WTC11 (cell line): ENCODE measurements at regions not wholly inside any gene's neighbourhood (a gene's known extent, or its start where the extent isn't known, plus 50 kb on each side); places are given as distances from the start of the nearest gene placed in this dataset.

Experiments
- ATAC-seq: fragments of 200-7000 bp; cut with Tn5 transposase; 2 replicates; pipeline ENCODE4 v1.10.0; 2021; ENCODE audit warnings: mild to moderate bottlenecking, moderate library complexity
- CTCF ChIA-PET: fragments of 300-600 bp; sonication (Branson Sonifier 250); formaldehyde crosslinking; loops from one replicate; lab custom pipeline; 2021; ENCODE audit warnings: antibody characterized with exemption; lab: Charles Lee
- POLR2A ChIA-PET: fragments of 350-600 bp; sonication (Branson Sonifier 250); formaldehyde crosslinking; loops from one replicate; lab custom pipeline; 2021; ENCODE audit warnings: antibody characterized with exemption; lab: Charles Lee
- DNase-seq: peaks from one replicate; pipeline ENCODE4 v3.0.0; 2021; ENCODE audit warnings: low spot score
- H3K27ac Mint-ChIP-seq: 2 replicates; pipeline ENCODE4 v1.8.0; 2021; ENCODE audit warnings: mixed read lengths
- H3K27me3 Mint-ChIP-seq: 2 replicates; pipeline ENCODE4 v1.8.0; 2021; ENCODE audit warnings: low read depth, mild to moderate bottlenecking, moderate library complexity, mixed read lengths
- H3K36me3 Mint-ChIP-seq: 2 replicates; pipeline ENCODE4 v1.8.0; 2021; ENCODE audit warnings: mixed read lengths
- H3K4me1 Mint-ChIP-seq: 2 replicates; pipeline ENCODE4 v1.8.0; 2022; ENCODE audit warnings: mixed read lengths
- H3K4me3 Mint-ChIP-seq: 2 replicates; pipeline ENCODE4 v1.8.0; 2021; ENCODE audit warnings: mild to moderate bottlenecking, moderate library complexity, mixed read lengths
- H3K9me3 Mint-ChIP-seq: 2 replicates; pipeline ENCODE4 v1.8.0; 2021; ENCODE audit warnings: mixed read lengths
- ATF1 ChIP-seq: sonication (generic); formaldehyde crosslinking; IDR thresholded peaks from 2 replicates; pipeline ENCODE4 v1.8.1; 2023; ENCODE audit warnings: mild to moderate bottlenecking, moderate library complexity, missing genetic modification reagents
- CREM ChIP-seq: sonication (generic); formaldehyde crosslinking; IDR thresholded peaks from 2 replicates; pipeline ENCODE4 v1.8.1; 2022; ENCODE audit warnings: mild to moderate bottlenecking, missing genetic modification reagents, moderate library complexity
- KAT7 ChIP-seq: sonication (generic); formaldehyde crosslinking; IDR thresholded peaks from 2 replicates; pipeline ENCODE4 v1.8.1; 2023; ENCODE audit warnings: missing genetic modification reagents, mild to moderate bottlenecking, borderline replicate concordance
- SP1 ChIP-seq: sonication (generic); formaldehyde crosslinking; conservative IDR thresholded peaks from 2 replicates; pipeline ENCODE4 v1.8.1; 2022; ENCODE audit warnings: missing genetic modification reagents
- STAT6 ChIP-seq: sonication (generic); formaldehyde crosslinking; conservative IDR thresholded peaks from 2 replicates; pipeline ENCODE4 v1.8.1; 2023; ENCODE audit warnings: mild to moderate bottlenecking, low read depth, missing genetic modification reagents, moderate library complexity
- TEAD1 ChIP-seq: sonication (generic); formaldehyde crosslinking; IDR thresholded peaks from 2 replicates; pipeline ENCODE4 v1.8.0; 2022; ENCODE audit warnings: mild to moderate bottlenecking, missing genetic modification reagents
- TEAD4 ChIP-seq: sonication (generic); formaldehyde crosslinking; IDR thresholded peaks from 2 replicates; pipeline ENCODE4 v1.8.0; 2022; ENCODE audit warnings: mild to moderate bottlenecking, missing genetic modification reagents
- ZNF416 ChIP-seq: fragments of 250-450 bp; sonication (Bioruptor Pico); IDR thresholded peaks from 2 replicates; pipeline ENCODE4 v1.9.0; 2021; ENCODE audit warnings: mild to moderate bottlenecking, inconsistent platforms
- TF ChIP-seq, protein P1 (sequence below): sonication (generic); formaldehyde crosslinking; conservative IDR thresholded peaks from 2 replicates; pipeline ENCODE4 v1.8.1; 2022; ENCODE audit warnings: mild to moderate bottlenecking, missing genetic modification reagents
- TF ChIP-seq, protein P2 (sequence below): sonication (generic); formaldehyde crosslinking; IDR thresholded peaks from 2 replicates; pipeline ENCODE4 v1.8.1; 2023; ENCODE audit warnings: mild to moderate bottlenecking, missing genetic modification reagents
- TF ChIP-seq, protein P3 (sequence below): sonication (generic); formaldehyde crosslinking; IDR thresholded peaks from 2 replicates; pipeline ENCODE4 v1.8.0; 2023; ENCODE audit warnings: mild to moderate bottlenecking, missing genetic modification reagents
- TF ChIP-seq, protein P4 (sequence below): sonication (generic); formaldehyde crosslinking; IDR thresholded peaks from 2 replicates; pipeline ENCODE4 v1.8.1; 2023; ENCODE audit warnings: mild to moderate bottlenecking, missing genetic modification reagents, moderate library complexity

- H3K9me3 Mint-ChIP-seq = peaks cover 5% of the 10 kb centered on the region
- CTCF ChIA-PET = no interaction called here
- no peak overlapping the region for H3K4me3 Mint-ChIP-seq
- no peak overlapping the region for H3K27ac Mint-ChIP-seq
- no peaks in the 10 kb centered on the region for H3K27me3 Mint-ChIP-seq
- H3K4me1 Mint-ChIP-seq = peaks cover 34% of the 10 kb centered on the region
- no peak for DNase-seq
- no peak for ATAC-seq
- H3K36me3 Mint-ChIP-seq = peaks cover 7% of the 10 kb centered on the region; the same call in 1 of the 2 replicates
- POLR2A ChIA-PET = no interaction called here
- TF ChIP-seq, protein P1, sequence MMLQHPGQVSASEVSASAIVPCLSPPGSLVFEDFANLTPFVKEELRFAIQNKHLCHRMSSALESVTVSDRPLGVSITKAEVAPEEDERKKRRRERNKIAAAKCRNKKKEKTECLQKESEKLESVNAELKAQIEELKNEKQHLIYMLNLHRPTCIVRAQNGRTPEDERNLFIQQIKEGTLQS (CRISPR knock-in tag) = no peak
- TF ChIP-seq KAT7 (CRISPR knock-in tag) (no peak), ATF1 (CRISPR knock-in tag) (no peak)
- TF ChIP-seq, all 79 proteins: peak for 0
Observed at GRCh38 chr4:20627866-20628265, 72.4 kb upstream of the PACRGL start.

DNA sequence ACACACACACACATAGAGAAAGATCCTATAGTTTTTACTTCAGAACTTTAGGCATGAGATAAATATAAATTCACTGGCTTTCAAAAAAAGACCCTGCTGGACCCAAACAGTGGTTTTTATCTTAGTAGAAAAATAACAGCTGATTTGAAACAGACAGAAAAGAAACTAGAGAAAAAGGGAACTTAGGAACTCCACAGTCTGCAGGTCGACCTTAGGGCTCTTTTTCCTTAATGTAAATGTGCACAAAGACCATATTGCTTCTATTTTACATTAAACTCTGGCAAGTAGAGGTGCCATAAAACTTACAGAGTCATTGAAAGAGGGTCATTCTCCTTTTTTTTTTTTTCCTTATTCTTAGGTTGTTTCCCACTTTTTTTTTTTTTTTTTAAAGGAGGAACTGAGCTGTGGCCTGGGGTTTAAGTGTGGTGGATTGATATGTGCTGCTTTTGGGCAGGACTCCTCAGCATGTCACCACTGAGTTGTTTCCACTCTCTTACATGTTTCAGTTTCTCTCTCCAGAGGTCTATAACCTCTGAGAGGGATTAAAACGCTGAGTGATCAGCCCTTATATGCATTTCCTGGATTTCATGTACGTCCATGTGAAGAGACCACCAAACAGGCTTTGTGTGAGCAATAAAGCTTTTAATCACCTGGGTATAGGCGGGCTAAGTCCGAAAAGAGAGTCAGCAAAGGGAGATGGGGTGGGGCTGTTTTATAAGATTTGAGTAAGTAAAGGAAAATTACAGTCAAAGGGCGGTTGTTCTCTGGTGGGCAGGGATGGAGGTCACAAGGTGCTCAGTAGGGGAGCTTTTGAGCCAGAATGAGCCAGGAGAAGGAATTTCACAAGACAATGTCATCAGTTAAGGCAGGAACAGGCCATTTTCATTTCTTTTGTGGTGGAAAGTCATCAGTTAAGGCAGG is 70.8 kb upstream of the PACRGL start:
- Mint-ChIP-seq H3K9me3 (peaks cover 5% of the 10 kb centered on the region), H3K27ac (no peak overlapping the region), H3K27me3 (peaks cover 12% of the 10 kb centered on the region), H3K36me3 (peaks cover 7% of the 10 kb centered on the region; the same call in 1 of the 2 replicates), H3K4me3 (no peak overlapping the region), H3K4me1 (peaks cover 24% of the 10 kb centered on the region)
- TF ChIP-seq TEAD4 (CRISPR knock-in tag) = no peak
- TF ChIP-seq KAT7 (CRISPR knock-in tag) = no peak
- TF ChIP-seq ZNF416 (CRISPR knock-in tag) = no peak
- TF ChIP-seq, protein P2, sequence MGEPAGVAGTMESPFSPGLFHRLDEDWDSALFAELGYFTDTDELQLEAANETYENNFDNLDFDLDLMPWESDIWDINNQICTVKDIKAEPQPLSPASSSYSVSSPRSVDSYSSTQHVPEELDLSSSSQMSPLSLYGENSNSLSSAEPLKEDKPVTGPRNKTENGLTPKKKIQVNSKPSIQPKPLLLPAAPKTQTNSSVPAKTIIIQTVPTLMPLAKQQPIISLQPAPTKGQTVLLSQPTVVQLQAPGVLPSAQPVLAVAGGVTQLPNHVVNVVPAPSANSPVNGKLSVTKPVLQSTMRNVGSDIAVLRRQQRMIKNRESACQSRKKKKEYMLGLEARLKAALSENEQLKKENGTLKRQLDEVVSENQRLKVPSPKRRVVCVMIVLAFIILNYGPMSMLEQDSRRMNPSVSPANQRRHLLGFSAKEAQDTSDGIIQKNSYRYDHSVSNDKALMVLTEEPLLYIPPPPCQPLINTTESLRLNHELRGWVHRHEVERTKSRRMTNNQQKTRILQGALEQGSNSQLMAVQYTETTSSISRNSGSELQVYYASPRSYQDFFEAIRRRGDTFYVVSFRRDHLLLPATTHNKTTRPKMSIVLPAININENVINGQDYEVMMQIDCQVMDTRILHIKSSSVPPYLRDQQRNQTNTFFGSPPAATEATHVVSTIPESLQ (CRISPR knock-in tag) = no peak
- no peak for TF ChIP-seq CREM (CRISPR knock-in tag)
- peak; percentile 10; the same call in 1 of the 2 replicates for TF ChIP-seq TEAD1 (CRISPR knock-in tag)
- TF ChIP-seq, protein P3, sequence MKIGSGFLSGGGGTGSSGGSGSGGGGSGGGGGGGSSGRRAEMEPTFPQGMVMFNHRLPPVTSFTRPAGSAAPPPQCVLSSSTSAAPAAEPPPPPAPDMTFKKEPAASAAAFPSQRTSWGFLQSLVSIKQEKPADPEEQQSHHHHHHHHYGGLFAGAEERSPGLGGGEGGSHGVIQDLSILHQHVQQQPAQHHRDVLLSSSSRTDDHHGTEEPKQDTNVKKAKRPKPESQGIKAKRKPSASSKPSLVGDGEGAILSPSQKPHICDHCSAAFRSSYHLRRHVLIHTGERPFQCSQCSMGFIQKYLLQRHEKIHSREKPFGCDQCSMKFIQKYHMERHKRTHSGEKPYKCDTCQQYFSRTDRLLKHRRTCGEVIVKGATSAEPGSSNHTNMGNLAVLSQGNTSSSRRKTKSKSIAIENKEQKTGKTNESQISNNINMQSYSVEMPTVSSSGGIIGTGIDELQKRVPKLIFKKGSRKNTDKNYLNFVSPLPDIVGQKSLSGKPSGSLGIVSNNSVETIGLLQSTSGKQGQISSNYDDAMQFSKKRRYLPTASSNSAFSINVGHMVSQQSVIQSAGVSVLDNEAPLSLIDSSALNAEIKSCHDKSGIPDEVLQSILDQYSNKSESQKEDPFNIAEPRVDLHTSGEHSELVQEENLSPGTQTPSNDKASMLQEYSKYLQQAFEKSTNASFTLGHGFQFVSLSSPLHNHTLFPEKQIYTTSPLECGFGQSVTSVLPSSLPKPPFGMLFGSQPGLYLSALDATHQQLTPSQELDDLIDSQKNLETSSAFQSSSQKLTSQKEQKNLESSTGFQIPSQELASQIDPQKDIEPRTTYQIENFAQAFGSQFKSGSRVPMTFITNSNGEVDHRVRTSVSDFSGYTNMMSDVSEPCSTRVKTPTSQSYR (CRISPR knock-in tag) = no peak
- no peak for TF ChIP-seq SP1 (CRISPR knock-in tag)
- TF ChIP-seq, protein P4, sequence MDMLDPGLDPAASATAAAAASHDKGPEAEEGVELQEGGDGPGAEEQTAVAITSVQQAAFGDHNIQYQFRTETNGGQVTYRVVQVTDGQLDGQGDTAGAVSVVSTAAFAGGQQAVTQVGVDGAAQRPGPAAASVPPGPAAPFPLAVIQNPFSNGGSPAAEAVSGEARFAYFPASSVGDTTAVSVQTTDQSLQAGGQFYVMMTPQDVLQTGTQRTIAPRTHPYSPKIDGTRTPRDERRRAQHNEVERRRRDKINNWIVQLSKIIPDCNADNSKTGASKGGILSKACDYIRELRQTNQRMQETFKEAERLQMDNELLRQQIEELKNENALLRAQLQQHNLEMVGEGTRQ (CRISPR knock-in tag) = 0 out of 2 replicates have a peak, but pooled peaks have one; percentile 23
- no peak for TF ChIP-seq STAT6 (CRISPR knock-in tag)
- POLR2A ChIA-PET = interaction anchor here (0.6 kb wide), 1 partner anchor 17 kb away, joined by 4 read pairs; no protein-coding TSS in a partner anchor
- no peak for DNase-seq
- CTCF ChIA-PET = interaction anchor here (0.6 to 0.7 kb wide), 2 partner anchors 8 to 16 kb away, joined by 3 to 4 read pairs; no protein-coding TSS in a partner anchor
- ATAC-seq = peak; percentile 93
